Fibroblast of lung (primary cell): ENCODE measurements at regions not wholly inside any gene's neighbourhood (a gene's known extent, or its start where the extent isn't known, plus 50 kb on each side); places are given as distances from the start of the nearest gene placed in this dataset.

Experiments
- DNase-seq, 2 donors: peaks; one replicate each; pipeline versions ENCODE4 v3.0.0 to v3.0.0-alpha.2; 2010; ENCODE audit warnings: low read depth in 2 of 2
- H2AFZ ChIP-seq: 2 replicates; pipeline ENCODE4 v1.5.1; 2012; ENCODE audit warnings: low read length, control low read depth, inconsistent platforms
- H3K27ac ChIP-seq: 2 replicates; pipeline ENCODE4 v1.5.1; 2011; ENCODE audit warnings: low read length, control low read depth; ENCODE audit not compliant: insufficient read depth
- H3K27me3 ChIP-seq: 2 replicates; pipeline ENCODE4 v1.5.1; 2011; ENCODE audit warnings: mild to moderate bottlenecking, low read length; ENCODE audit not compliant: control insufficient read depth, insufficient read depth
- H3K36me3 ChIP-seq: 2 replicates; pipeline ENCODE4 v1.5.1; 2011; ENCODE audit warnings: low read length; ENCODE audit not compliant: control insufficient read depth, insufficient read depth
- H3K4me1 ChIP-seq: 2 replicates; pipeline ENCODE4 v1.5.1; 2011; ENCODE audit warnings: low read length; ENCODE audit not compliant: control insufficient read depth, insufficient read depth; ENCODE audit errors: extremely low read depth
- H3K4me2 ChIP-seq: 2 replicates; pipeline ENCODE4 v1.5.1; 2011; ENCODE audit warnings: low read length, control low read depth; ENCODE audit not compliant: insufficient read depth; ENCODE audit errors: extremely low read depth
- H3K4me3 ChIP-seq, 4 experiments: fragments of 200-600 bp in 1 of 4; sonication (generic) in 1 of 4; replicated peaks in 1 of 4; 2 replicates each; pipeline ENCODE4 v1.5.1; 2011 to 2016; ENCODE audit warnings: low read length in 4 of 4, low read depth in 3 of 4, mild to moderate bottlenecking in 3 of 4, control low read depth in 2 of 4, inconsistent platforms in 1 of 4, mixed read lengths in 1 of 4; ENCODE audit not compliant: insufficient read depth in 1 of 4; ENCODE audit errors: control extremely low read depth in 1 of 4
- H3K79me2 ChIP-seq: 2 replicates; pipeline ENCODE4 v1.5.1; 2012; ENCODE audit warnings: mild to moderate bottlenecking, low read length, inconsistent platforms; ENCODE audit not compliant: control insufficient read depth, insufficient read depth
- H3K9ac ChIP-seq: 2 replicates; pipeline ENCODE4 v1.5.1; 2011; ENCODE audit warnings: mild to moderate bottlenecking, low read length, control low read depth; ENCODE audit not compliant: insufficient read depth
- H3K9me3 ChIP-seq: 2 replicates; pipeline ENCODE4 v1.5.1; 2012; ENCODE audit warnings: low read depth, low read length; ENCODE audit not compliant: control insufficient read depth, insufficient read depth
- H4K20me1 ChIP-seq: 2 replicates; pipeline ENCODE4 v1.5.1; 2011; ENCODE audit warnings: low read length; ENCODE audit not compliant: control insufficient read depth, insufficient read depth; ENCODE audit errors: extremely low read depth
- EZH2 ChIP-seq: IDR thresholded peaks from 2 replicates; pipeline ENCODE4 v1.5.1; 2012; ENCODE audit warnings: low read length, control low read depth, mild to moderate bottlenecking; ENCODE audit errors: missing control alignments
- TF ChIP-seq, protein P1 (sequence below), 2 donors: IDR thresholded peaks in 1 of 2; conservative IDR thresholded peaks in 1 of 2; 1 replicate in 1 of 2; 2 replicates in 1 of 2; pipeline ENCODE4 v1.5.1; 2011 to 2012; ENCODE audit warnings: low read length in 2 of 2, control low read depth in 1 of 2, inconsistent platforms in 1 of 2, low read depth in 1 of 2, mild to moderate bottlenecking in 1 of 2

GRCh38 chr4:14434916-14435315 is 567.4 kb upstream of the CPEB2 start:
- H3K9ac ChIP-seq = no peak overlapping the region
- no peak overlapping the region for H3K27ac ChIP-seq
- no peaks in the 10 kb centered on the region for H3K4me1 ChIP-seq
- H3K36me3 ChIP-seq = no peaks in the 10 kb centered on the region
- H3K4me3 ChIP-seq = no peak overlapping the region
- TF ChIP-seq, protein P1, sequence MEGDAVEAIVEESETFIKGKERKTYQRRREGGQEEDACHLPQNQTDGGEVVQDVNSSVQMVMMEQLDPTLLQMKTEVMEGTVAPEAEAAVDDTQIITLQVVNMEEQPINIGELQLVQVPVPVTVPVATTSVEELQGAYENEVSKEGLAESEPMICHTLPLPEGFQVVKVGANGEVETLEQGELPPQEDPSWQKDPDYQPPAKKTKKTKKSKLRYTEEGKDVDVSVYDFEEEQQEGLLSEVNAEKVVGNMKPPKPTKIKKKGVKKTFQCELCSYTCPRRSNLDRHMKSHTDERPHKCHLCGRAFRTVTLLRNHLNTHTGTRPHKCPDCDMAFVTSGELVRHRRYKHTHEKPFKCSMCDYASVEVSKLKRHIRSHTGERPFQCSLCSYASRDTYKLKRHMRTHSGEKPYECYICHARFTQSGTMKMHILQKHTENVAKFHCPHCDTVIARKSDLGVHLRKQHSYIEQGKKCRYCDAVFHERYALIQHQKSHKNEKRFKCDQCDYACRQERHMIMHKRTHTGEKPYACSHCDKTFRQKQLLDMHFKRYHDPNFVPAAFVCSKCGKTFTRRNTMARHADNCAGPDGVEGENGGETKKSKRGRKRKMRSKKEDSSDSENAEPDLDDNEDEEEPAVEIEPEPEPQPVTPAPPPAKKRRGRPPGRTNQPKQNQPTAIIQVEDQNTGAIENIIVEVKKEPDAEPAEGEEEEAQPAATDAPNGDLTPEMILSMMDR (conservative IDR thresholded peaks at IDR 0.05 in 1 of 2, IDR thresholded peaks at IDR 0.05 in 1 of 2; ENCODE audit: low read depth in 1 of 2, low read length in 2 of 2) = no peak
- no peak for TF ChIP-seq EZH2
- H2AFZ ChIP-seq = no peak overlapping the region
- H3K27me3 ChIP-seq = no peaks in the 10 kb centered on the region
- no peaks in the 10 kb centered on the region for H3K9me3 ChIP-seq
- H4K20me1 ChIP-seq = no peaks in the 10 kb centered on the region
- no peak overlapping the region for H3K4me2 ChIP-seq
- H3K79me2 ChIP-seq = no peaks in the 10 kb centered on the region
- no peak for DNase-seq

DNA sequence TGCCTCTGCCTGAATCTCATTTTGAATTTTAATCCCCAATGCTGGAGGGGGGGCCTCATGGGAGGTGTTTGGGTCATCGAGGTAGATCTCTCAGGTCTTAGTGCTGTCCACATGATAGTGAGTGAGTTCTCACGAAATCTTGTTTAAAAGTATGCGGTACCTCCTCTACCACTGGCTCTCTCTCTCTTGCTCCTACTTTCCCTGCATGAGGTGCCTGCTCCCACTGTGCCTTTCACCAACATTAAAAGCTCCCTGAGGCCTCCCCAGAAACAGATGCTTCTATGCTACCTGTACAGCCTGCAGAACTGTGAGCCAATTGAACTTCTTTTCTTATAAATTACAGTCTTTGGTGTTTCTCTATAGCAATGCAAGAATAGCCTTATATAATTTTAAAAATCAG is 560.7 kb upstream of the CPEB2 start:
- no peaks in the 10 kb centered on the region for H3K9me3 ChIP-seq
- TF ChIP-seq EZH2 = no peak
- TF ChIP-seq, protein P1 (conservative IDR thresholded peaks at IDR 0.05 in 1 of 2, IDR thresholded peaks at IDR 0.05 in 1 of 2; ENCODE audit: low read depth in 1 of 2, low read length in 2 of 2) = no peak
- no peaks in the 10 kb centered on the region for H3K79me2 ChIP-seq
- H3K4me2 ChIP-seq = no peak overlapping the region
- no peak overlapping the region for H3K9ac ChIP-seq
- H2AFZ ChIP-seq = no peak overlapping the region
- no peak overlapping the region for H3K27ac ChIP-seq
- no peaks in the 10 kb centered on the region for H3K4me1 ChIP-seq
- H3K4me3 ChIP-seq = no peak overlapping the region
- H3K27me3 ChIP-seq = no peaks in the 10 kb centered on the region
- DNase-seq = no peak
- H4K20me1 ChIP-seq = no peaks in the 10 kb centered on the region
- H3K36me3 ChIP-seq = no peaks in the 10 kb centered on the region

GRCh38 chr4:14445882-14446281 is 556.4 kb upstream of the CPEB2 start:
- Histone ChIP-seq H3K79me2 (no peaks in the 10 kb centered on the region), H3K4me2 (no peak overlapping the region), H3K4me1 (no peaks in the 10 kb centered on the region), H3K27me3 (no peaks in the 10 kb centered on the region), H4K20me1 (no peaks in the 10 kb centered on the region), H3K9ac (no peak overlapping the region), H3K4me3 (no peak overlapping the region), H2AFZ (no peak overlapping the region), H3K36me3 (no peaks in the 10 kb centered on the region), H3K27ac (no peak overlapping the region), H3K9me3 (no peaks in the 10 kb centered on the region)
- DNase-seq = peak in 1 of 2 donors; percentile 34
- TF ChIP-seq, protein P1 (conservative IDR thresholded peaks at IDR 0.05 in 1 of 2, IDR thresholded peaks at IDR 0.05 in 1 of 2; ENCODE audit: low read depth in 1 of 2, low read length in 2 of 2) = no peak
- TF ChIP-seq EZH2 = no peak
